Endothelial cell of umbilical vein (primary cell): ENCODE measurements at regions not wholly inside any gene's neighbourhood (a gene's known extent, or its start where the extent isn't known, plus 50 kb on each side); places are given as distances from the start of the nearest gene placed in this dataset.

ENCODE experiments used
- BruUV-seq: library from RNA; stranded (reverse); fragments of 400-500 nt; replicated peaks from 2 replicates; lab custom pipeline; 2021; lab: Mats Ljungman, UMichigan
- CTCF ChIA-PET: fragments of 300-600, 350-600 bp; sonication (Branson Sonifier 250); formaldehyde crosslinking; loops from one replicate; lab custom pipeline; 2021; ENCODE audit warnings: antibody characterized with exemption, inconsistent platforms; lab: Charles Lee
- POLR2A ChIA-PET: fragments of 300-600, 350-600 bp; sonication (Branson Sonifier 250); formaldehyde crosslinking; loops from one replicate; lab custom pipeline; 2021; ENCODE audit warnings: antibody characterized with exemption, inconsistent platforms; lab: Charles Lee
- DNase-seq: peaks from one replicate; pipeline ENCODE4 v3.0.0-alpha.2; 2011; ENCODE audit warnings: low read depth, low spot score
- FAIRE-seq: peaks from 2 replicates; lab custom pipeline; 2011; peaks lifted over from hg19 to GRCh38; lab: Jason Lieb, UNC
- H2AFZ ChIP-seq: 2 replicates; pipeline ENCODE4 v1.6.0; 2012; ENCODE audit warnings: low read depth, low read length, control low read depth, inconsistent platforms
- H3K27ac ChIP-seq: 2 replicates; pipeline ENCODE4 v1.5.1; 2011; ENCODE audit warnings: low read depth, mild to moderate bottlenecking, control low read depth, low read length, moderate library complexity; ENCODE audit not compliant: insufficient read depth
- H3K27me3 ChIP-seq, 2 experiments: 2 replicates each; pipeline versions ENCODE4 v1.6.0 to v1.6.1; 2011; ENCODE audit warnings: low read length in 2 of 2, mixed read lengths in 1 of 2; ENCODE audit not compliant: control insufficient read depth in 2 of 2, insufficient read depth in 2 of 2
- H3K36me3 ChIP-seq, 2 experiments: 2 replicates in 1 of 2; 3 replicates in 1 of 2; pipeline ENCODE4 v1.5.1; 2011; ENCODE audit warnings: low read length in 2 of 2, mild to moderate bottlenecking in 1 of 2, moderate library complexity in 1 of 2; ENCODE audit not compliant: control insufficient read depth in 2 of 2, insufficient read depth in 2 of 2; ENCODE audit errors: extremely low read depth in 1 of 2
- H3K4me1 ChIP-seq: 3 replicates; pipeline ENCODE4 v1.5.1; 2011; ENCODE audit warnings: mild to moderate bottlenecking, low read length; ENCODE audit not compliant: control insufficient read depth, insufficient read depth; ENCODE audit errors: extremely low read depth
- H3K4me2 ChIP-seq: 2 replicates; pipeline ENCODE4 v1.6.1; 2011; ENCODE audit warnings: low read length, control low read depth, mixed read lengths; ENCODE audit not compliant: insufficient read depth
- H3K4me3 ChIP-seq, 3 experiments: fragments of 200-600 bp in 1 of 3; sonication (generic), shearing (Covaris generic) in 1 of 3; replicated peaks in 1 of 3; 2 replicates each; pipeline ENCODE4 v1.5.1; 2011 to 2016; ENCODE audit warnings: control low read depth in 3 of 3, low read length in 3 of 3, mild to moderate bottlenecking in 2 of 3, inconsistent platforms in 1 of 3, low read depth in 1 of 3, moderate library complexity in 1 of 3; ENCODE audit not compliant: insufficient read depth in 1 of 3
- H3K79me2 ChIP-seq: 2 replicates; pipeline ENCODE4 v1.6.0; 2012; ENCODE audit warnings: low read length, inconsistent platforms; ENCODE audit not compliant: control insufficient read depth, insufficient read depth
- H3K9ac ChIP-seq: replicated peaks from 2 replicates; pipeline ENCODE3; 2011; ENCODE audit warnings: low read length, control low read depth; ENCODE audit not compliant: insufficient read depth; ENCODE audit errors: extremely low read depth
- H3K9me1 ChIP-seq: replicated peaks from 3 replicates; pipeline ENCODE4 v1.6.0; 2011; ENCODE audit warnings: mild to moderate bottlenecking, low read length; ENCODE audit not compliant: control insufficient read depth, insufficient read depth; ENCODE audit errors: extremely low read depth
- H3K9me3 ChIP-seq: replicated peaks from 2 replicates; pipeline ENCODE4 v1.5.1; 2012; ENCODE audit warnings: low read length, inconsistent platforms; ENCODE audit not compliant: control insufficient read depth, insufficient read depth
- H4K20me1 ChIP-seq: replicated peaks from 2 replicates; pipeline ENCODE3; 2011; ENCODE audit warnings: mild to moderate bottlenecking, low read length; ENCODE audit not compliant: control insufficient read depth, insufficient read depth; ENCODE audit errors: extremely low read depth
- CTCF ChIP-seq, 2 donors: IDR thresholded peaks; 1 replicate in 1 of 2; 2 replicates in 1 of 2; pipeline ENCODE4 v1.5.1; 2011; ENCODE audit warnings: low read length in 2 of 2, mild to moderate bottlenecking in 2 of 2, moderate library complexity in 2 of 2, control low read depth in 1 of 2, inconsistent platforms in 1 of 2, low read depth in 1 of 2; ENCODE audit not compliant: insufficient read depth in 1 of 2; ENCODE audit errors: extremely low read depth in 1 of 2
- EZH2 ChIP-seq: IDR thresholded peaks from 2 replicates; pipeline ENCODE4 v1.6.1; 2012; ENCODE audit warnings: borderline replicate concordance, low read depth, mild to moderate bottlenecking, moderate library complexity, low read length, inconsistent platforms; ENCODE audit not compliant: severe bottlenecking
- FOS ChIP-seq: IDR thresholded peaks from 2 replicates; pipeline ENCODE4 v1.6.1; 2011; ENCODE audit warnings: mild to moderate bottlenecking, low read length, moderate library complexity, borderline replicate concordance; ENCODE audit not compliant: insufficient read depth
- GATA2 ChIP-seq: IDR thresholded peaks from 2 replicates; pipeline ENCODE4 v1.7.0; 2011; ENCODE audit warnings: low read depth, mild to moderate bottlenecking, moderate library complexity, mixed read lengths, low read length; ENCODE audit not compliant: insufficient read length, insufficient read depth
- JUN ChIP-seq: IDR thresholded peaks from 2 replicates; pipeline ENCODE4 v1.6.1; 2011; ENCODE audit warnings: borderline replicate concordance, low read depth; ENCODE audit not compliant: insufficient read length, insufficient read depth
- MAX ChIP-seq: IDR thresholded peaks from 2 replicates; pipeline ENCODE4 v1.6.1; 2011; ENCODE audit not compliant: insufficient read depth, insufficient read length
- MYC ChIP-seq: IDR thresholded peaks from one replicate; pipeline ENCODE4 v1.6.1; 2011; ENCODE audit warnings: mild to moderate bottlenecking, low read depth, low read length
- POLR2A ChIP-seq: IDR thresholded peaks from 2 replicates; pipeline ENCODE4 v1.6.1; 2012; ENCODE audit warnings: low read depth, mild to moderate bottlenecking, control low read depth, low read length
- POLR2AphosphoS5 ChIP-seq: IDR thresholded peaks from 2 replicates; pipeline ENCODE4 v1.6.1; 2012; ENCODE audit warnings: low read depth, mild to moderate bottlenecking, control low read depth, low read length, moderate library complexity; ENCODE audit not compliant: insufficient read depth
- dilution Hi-C: fragments of 300-500 bp; cut with MboI; formaldehyde crosslinking; loops from one replicate; pipeline ENCODE4 v1.15.0; 2019; ENCODE audit warnings: low sequenced_read_pairs; ENCODE audit not compliant: extremely low pct_ligation_motif_present
- intact Hi-C: fragments of 100-400 bp; cut with micrococcal nuclease; formaldehyde crosslinking; loops from one replicate; pipeline ENCODE4 v1.10.0; 2022

- intact Hi-C loops: no loop called here
- Histone ChIP-seq H3K27ac (no peak overlapping the region), H3K79me2 (no peaks in the 10 kb centered on the region), H2AFZ (no peak overlapping the region), H4K20me1 (no peaks in the 10 kb centered on the region), H3K4me2 (no peak overlapping the region), H3K4me1 (no peaks in the 10 kb centered on the region), H3K9ac (no peak overlapping the region), H3K9me1 (no peaks in the 10 kb centered on the region), H3K4me3 (no peak overlapping the region), H3K27me3 (no peaks in the 10 kb centered on the region), H3K9me3 (no peaks in the 10 kb centered on the region), H3K36me3 (no peaks in the 10 kb centered on the region)
- DNase-seq: no peak
- BruUV-seq: no TSS peak
- dilution Hi-C loops: no loop called here
- ChIA-PET CTCF (no interaction called here), POLR2A (no interaction called here)
- no peak for TF ChIP-seq MYC
- no peak for TF ChIP-seq MAX
- no peak for TF ChIP-seq JUN
- TF ChIP-seq CTCF (IDR thresholded peaks at IDR 0.05; ENCODE audit: extremely low read depth in 1 of 2, insufficient read depth in 1 of 2, low read depth in 1 of 2, low read length in 2 of 2): no peak
- TF ChIP-seq EZH2: no peak
- no peak for TF ChIP-seq POLR2AphosphoS5
- no peak for TF ChIP-seq GATA2
- no peak for TF ChIP-seq FOS
- TF ChIP-seq POLR2A: no peak
- FAIRE-seq: no peak
Measured at GRCh38 chr1:69404486-69404885, 163.2 kb upstream of the LRRC7 start.
